RCC 7860 (cell line): ENCODE measurements at regions not wholly inside any gene's neighbourhood (a gene's known extent, or its start where the extent isn't known, plus 50 kb on each side); places are given as distances from the start of the nearest gene placed in this dataset.
"Not testable (repeated sequence)": the region's sequence is repeated elsewhere in the genome, so short reads cannot be mapped to it uniquely, and the experiment has no call there.

Experiments used
- DNase-seq: peaks from one replicate; pipeline ENCODE4 v3.0.0-alpha.2; 2015; ENCODE audit warnings: low spot score
- FAIRE-seq: peaks from 2 replicates; lab custom pipeline; 2012; peaks lifted over from hg19 to GRCh38; lab: Jason Lieb, UNC

DNA sequence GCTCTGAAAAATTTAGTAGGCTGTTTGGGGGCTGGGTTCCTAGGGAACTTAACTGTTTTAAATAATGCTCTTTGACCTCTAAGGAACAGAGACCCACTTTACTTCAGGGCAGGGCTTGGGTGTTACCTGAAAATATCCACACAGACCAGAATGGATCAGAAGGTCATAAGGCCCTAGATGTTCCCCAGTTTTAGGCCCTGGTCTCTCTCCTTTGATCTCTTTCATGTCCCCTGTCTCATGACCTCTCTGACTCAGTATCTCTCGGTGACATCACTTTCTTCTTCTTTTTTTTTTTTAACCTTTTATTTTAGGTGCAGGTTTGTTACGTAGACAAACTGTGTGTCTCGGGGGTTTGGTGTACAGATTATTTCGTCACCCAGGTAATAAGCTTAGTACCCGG, 272.1 kb upstream of the SGK1 start:
- FAIRE-seq (no peak), DNase-seq (no peak)

- FAIRE-seq (peak; percentile 59), DNase-seq (peak; percentile 70)
Observed at GRCh38 chr6:134589512-134589911, 271.6 kb upstream of the SGK1 start.

GRCh38 chr6:134588267-134588666, 270.4 kb upstream of the SGK1 start:
- DNase-seq (no peak), FAIRE-seq (no peak)

DNA sequence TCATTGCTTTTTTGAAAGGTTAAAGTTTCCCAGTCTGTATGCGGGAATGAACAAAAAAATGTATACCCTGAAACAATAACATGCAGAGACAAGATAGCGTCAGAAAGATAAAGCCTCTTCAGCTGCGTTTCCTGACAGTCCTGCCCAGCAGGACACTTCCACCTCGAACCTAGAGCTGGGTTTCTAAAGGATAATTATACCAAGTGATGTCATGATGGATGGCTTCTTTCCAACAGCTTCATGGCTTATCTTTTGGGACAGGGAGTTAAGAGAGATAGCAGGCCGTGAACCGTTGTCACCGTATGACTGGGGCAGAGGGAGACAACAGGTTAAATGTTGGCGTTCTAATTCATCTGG, 267.6 kb upstream of the SGK1 start:
- no peak for DNase-seq
- FAIRE-seq = no peak

DNA sequence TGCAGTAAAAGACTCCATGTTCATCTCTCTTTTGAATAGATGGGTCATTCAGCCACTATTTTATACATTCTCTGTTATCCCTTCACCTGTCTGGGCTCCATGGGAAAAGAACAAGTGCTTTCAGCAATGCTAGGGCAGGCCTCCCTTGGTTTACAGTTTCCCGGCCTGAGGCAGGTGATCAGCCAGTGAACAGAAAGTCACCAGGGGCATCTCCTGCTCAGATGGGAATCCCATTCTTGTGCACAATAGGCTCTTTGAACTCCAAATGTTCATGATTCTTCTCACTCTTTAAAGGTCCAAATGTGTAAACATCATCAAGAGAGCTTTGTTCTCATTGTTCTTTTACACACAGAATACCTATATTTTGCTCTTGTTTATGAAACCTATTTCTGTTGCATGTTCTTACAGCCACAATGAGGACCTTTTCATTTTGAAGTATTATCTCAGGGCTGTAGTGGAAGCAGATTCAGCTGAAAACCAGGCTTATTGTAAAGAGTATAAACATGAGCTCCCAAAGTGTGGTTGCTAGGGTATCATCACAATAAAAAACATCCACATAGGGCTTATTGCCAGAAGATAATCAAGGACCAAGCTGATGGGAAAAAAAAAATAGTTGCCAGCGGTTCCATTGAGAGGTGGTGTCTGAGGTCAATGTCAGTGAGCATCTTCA, 267.1 kb upstream of the SGK1 start:
- FAIRE-seq (no peak), DNase-seq (no peak)

- DNase-seq (no peak), FAIRE-seq (no peak)
Observed at GRCh38 chr6:134577998-134578397, 260.1 kb upstream of the SGK1 start.

- no peak for DNase-seq
Observed at GRCh38 chr6:134575221-134575620, 257.3 kb upstream of the SGK1 start.

DNA sequence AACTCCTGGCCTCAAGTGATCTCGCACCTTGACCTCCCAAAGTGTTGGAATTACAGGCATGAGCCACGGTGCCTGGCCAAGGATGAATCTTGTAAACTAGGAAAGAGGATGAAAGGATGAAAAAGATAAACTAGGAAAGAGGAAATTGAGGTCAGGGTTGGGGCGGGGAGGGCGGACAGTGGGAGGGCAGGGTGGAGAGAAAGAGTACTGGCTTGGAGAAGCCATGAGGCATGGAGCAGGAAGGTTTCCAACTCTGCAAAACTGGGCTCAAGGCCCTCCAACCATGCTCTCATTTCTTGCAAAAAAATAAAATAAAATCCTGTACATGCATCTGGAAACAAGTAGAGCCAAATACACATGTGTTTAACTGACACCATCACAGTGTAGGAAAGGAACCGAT, 256.6 kb upstream of the SGK1 start:
- DNase-seq = no peak
- FAIRE-seq = no peak

More at GRCh38 chr6:134575221-134575620, 257.3 kb upstream of the SGK1 start:
- FAIRE-seq = no peak

DNA sequence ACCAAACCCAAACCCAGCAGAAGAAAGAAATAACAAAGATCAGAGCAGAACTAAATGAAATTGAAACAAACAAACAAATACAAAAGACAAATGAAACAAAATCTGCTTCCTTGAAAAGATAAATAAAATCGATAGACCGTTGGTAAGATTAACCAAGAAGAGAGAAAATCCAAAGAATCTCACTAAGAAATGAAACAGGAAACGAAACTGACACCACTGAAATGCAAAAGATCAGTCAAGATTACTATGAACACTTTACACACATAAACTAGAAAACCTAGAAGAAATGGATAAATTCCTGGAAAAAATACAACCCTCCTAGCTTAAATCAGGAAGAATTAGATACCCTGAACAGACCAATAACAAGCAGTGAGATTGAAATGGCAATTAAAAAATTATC, 252.1 kb upstream of the SGK1 start:
- DNase-seq, FAIRE-seq: not testable (repeated sequence)

GRCh38 chr6:134564705-134565104, 246.8 kb upstream of the SGK1 start:
- DNase-seq (no peak), FAIRE-seq (no peak)

DNA sequence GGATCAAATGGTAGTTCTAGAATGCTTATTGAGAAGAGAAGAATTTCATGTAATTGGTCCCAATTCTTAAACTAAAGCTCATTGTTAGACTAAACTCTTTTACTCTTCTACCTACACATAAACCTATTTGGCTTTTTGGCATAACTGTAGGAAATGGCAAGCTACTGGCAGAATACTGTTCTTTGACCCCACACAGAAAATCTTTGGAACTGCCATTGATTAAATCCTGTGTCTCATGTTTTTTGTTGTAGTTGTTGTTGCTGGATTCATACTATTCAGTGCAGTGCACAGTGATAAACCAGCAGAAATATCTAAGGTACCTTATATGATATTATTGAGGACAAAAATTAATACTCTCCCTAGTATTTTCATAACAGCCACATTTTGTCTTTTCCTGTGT, 242.1 kb upstream of the SGK1 start:
- no peak for FAIRE-seq
- no peak for DNase-seq

DNA sequence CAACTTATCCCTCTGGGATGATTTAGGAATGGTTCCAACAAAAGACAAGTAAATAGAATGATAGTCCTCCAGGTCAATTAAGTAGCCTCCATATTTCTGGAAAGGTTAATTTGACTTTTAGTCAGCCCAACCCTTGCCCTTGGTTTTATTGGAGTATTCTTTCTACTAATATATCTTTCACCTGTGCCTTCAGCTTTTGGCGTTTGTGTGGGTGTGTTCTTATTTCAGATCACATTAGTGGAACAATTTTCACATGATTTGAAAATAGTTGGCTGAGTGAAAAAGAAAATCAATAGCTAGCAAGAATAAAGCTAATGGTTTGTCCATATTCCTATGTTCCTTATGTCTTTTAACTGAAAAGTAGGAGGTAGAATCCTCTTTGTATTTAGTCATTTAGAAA, 239.6 kb upstream of the SGK1 start:
- FAIRE-seq (no peak), DNase-seq (no peak)

GRCh38 chr6:134555672-134556071, 237.8 kb upstream of the SGK1 start:
- FAIRE-seq = no peak
- DNase-seq = no peak

DNA sequence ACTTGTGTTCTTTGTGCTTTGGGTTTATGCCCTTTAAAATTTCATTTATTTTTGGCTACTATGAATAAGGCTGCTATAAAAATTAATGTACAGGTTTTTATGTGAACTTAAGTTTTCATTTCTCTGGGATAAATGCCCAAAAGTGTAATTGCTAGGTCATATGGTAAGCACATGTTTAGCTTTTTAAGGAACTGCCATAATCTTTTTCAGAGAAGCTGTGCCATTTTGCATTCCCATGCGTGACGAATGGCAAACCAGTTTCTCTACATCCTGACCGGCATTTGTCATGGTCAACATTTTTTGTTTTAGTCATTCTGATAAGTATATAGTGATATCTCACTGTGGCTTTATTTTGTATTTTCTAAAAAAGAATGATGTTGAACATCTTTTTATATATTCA, 236.0 kb upstream of the SGK1 start:
- no peak for FAIRE-seq

DNA sequence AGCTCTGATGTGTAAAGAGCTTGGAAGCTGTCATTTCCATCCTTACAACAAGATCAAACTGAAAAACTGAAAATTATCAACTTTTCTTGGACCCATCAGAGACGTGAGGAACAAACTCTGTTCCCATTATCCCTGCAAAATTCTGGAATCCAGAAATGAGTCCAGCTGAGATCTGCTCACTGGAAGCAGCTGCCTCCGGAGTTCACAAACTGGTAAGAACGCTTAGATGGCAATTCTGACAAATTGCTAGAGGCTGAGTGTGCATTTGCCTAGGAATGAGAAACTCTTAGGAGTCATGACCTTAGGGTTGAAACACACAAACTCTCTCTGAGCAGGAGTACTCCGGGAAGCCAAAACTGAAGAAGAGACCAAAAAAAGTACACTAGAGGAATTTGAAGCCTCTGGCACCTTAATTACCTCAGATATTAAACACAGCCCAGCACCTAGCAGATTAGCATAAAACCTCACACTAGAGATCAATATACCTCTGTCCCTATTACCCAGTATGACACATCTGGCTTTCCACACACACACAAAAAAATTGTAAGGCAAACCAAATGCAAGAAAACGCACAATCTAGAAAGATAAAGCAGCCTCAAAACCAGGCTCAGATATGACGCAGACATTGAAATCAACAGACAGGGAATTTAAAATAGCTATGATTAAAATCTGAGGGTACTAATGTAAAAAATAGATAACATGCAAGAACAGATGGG, 233.5 kb upstream of the SGK1 start:
- FAIRE-seq = peak; percentile 66
- DNase-seq = peak; percentile 69

More for the DNA sequence above, 236.0 kb upstream of the SGK1 start:
- DNase-seq = no peak

DNA sequence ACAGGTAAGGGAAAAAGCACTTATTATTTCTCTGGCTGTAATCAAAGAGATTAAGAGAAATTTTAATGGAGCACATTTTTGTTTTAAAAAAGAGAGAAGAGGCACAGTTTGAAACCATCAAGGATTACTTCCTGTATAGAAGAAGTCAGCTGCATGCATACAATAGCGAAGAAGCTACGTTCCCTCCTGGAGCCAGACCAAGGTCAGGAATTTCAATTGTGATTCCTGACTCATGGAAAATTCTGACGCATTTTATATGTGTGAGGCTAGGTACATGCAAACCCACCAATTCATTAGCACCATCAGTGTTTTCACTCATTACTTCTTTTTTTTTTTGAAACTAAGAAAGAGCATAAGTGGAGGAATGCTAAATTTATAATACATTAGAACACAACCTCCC, 232.7 kb upstream of the SGK1 start:
- FAIRE-seq = peak; percentile 28
- peak; percentile 45 for DNase-seq

DNA sequence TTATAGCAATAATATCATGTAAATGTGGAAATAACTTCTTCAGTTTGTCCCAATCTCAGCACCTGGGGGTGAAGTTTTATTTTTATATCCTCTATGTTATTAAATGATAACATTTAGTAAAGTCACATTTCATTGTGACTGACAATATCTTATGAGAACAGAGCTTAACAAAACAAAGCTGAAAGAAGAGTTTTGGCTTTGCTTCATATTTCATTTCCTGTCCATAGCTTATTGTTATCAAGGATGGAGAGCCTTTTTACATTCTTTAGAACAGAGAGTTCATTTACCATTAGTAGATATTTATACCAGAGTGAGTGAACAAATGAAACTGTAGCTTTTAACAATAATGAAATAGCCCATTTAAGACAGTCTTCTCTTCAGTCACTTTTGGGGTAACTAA, 231.9 kb upstream of the SGK1 start:
- DNase-seq (no peak), FAIRE-seq (no peak)

DNA sequence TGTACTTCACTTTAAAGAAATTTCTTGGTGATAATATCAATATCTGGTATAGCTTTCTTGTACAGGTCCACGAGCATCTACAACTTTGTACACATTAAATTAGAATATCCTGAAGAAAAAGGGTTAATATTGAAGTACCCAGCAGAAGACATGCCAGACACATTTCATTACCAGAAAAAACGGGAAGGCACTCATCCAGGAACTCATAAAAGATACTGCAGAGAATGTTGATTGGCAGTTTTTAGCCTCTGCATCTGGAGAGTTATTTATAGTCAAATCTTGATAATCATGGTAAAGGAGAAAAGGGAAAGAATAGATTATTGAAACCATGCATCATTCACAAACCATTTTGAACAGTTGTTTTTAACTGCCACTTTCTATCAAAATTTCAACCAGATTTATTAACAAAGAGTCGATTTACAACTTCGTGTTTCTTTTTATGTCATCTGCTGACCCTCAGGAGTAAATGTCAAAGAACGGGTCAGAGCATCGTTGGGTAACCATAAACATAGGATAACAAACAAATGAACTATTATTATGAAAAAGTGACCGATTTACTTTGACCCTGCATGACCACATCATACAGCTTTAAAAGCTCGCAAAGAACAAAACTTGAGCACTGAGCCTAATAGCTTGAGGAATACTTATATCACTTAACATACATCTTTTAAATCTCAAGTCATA, 229.2 kb upstream of the SGK1 start:
- DNase-seq = no peak
- FAIRE-seq = no peak

- no peak for DNase-seq
- FAIRE-seq = no peak
Observed at GRCh38 chr6:134544737-134545136, 226.8 kb upstream of the SGK1 start.

DNA sequence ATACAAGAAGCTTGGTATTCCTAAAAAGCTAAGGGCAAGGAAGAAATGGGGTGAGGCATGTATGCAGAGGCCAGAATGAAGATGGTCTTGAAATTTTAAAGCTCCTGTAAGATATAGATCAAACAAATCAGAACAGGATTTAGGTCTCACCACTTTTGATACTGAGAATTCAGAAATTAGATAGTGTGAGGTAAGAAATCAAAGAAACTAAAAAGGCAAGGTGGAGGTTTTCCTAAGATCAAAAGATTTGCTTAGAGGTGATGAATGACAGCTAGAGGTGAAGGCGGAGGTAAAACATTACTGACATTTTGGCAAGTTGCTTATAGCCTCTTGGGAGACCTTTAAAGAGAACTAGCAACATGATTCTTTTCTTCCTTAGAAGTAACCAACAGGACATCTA, 225.2 kb upstream of the SGK1 start:
- DNase-seq (no peak), FAIRE-seq (no peak)

- DNase-seq = no peak
- no peak for FAIRE-seq
Observed at GRCh38 chr6:134541001-134541400, 223.1 kb upstream of the SGK1 start.

DNA sequence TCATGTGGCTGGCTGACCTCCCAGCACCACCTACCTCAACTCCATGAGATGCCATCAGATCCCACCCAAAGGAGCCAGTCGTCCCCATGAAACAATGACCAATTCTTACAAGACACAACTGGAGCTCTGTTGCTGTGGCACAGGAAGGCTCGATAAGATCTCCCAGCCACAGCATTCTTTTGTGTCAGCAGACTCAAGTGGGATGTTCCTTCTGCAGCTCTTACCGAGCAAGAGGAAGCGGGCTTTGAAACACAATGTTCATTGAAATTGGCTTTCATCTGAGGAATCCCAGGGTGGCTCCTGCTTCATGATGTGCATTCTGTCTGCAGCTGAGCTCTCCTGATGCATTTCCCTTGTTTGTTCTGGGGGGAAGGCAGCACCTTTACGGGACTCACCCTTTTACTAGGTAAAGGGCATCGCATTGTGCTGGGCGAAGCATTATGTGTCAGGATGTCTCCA, 222.0 kb upstream of the SGK1 start:
- FAIRE-seq = no peak
- no peak for DNase-seq
